ENCODE measurements at regions not wholly inside any gene's neighbourhood (a gene's known extent, or its start where the extent isn't known, plus 50 kb on each side); places are given as distances from the start of the nearest gene placed in this dataset.

DNA sequence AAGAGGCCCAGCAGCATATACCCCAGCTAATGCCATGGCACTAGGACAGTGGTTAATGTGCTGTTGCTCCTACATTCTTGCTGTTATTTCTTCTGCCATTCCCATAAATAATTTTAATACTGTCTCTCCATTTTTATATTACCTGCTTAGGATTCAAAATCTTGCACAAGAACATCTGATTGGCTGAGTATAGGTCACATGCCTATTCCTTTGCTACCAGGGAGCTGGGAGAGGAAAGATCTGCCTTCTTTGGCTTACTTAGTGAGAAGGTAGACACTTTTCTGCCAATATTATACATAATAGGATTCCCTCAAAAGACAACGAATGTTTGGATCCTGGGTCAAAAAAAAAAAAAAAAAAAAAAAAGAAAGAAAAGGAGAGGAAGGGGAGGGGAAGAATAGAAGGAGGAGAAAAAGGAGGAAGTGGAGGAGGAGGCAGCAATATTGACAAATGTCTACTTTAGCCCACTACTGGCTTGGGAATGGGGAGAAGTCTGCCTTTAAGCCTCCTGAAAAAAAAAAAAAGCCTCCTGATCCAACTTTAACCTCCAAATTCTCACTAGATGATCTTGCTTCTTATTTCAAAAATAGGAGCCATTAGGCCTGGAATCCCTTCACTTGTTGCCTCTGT, 134.5 kb upstream of the HNRNPU start:
- Mint-ChIP-seq H3K9me3 (no peaks in the 10 kb centered on the region), H3K27me3 (ENCODE audit: low read depth) (no peaks in the 10 kb centered on the region), H3K4me1 (no peaks in the 10 kb centered on the region)

DNA sequence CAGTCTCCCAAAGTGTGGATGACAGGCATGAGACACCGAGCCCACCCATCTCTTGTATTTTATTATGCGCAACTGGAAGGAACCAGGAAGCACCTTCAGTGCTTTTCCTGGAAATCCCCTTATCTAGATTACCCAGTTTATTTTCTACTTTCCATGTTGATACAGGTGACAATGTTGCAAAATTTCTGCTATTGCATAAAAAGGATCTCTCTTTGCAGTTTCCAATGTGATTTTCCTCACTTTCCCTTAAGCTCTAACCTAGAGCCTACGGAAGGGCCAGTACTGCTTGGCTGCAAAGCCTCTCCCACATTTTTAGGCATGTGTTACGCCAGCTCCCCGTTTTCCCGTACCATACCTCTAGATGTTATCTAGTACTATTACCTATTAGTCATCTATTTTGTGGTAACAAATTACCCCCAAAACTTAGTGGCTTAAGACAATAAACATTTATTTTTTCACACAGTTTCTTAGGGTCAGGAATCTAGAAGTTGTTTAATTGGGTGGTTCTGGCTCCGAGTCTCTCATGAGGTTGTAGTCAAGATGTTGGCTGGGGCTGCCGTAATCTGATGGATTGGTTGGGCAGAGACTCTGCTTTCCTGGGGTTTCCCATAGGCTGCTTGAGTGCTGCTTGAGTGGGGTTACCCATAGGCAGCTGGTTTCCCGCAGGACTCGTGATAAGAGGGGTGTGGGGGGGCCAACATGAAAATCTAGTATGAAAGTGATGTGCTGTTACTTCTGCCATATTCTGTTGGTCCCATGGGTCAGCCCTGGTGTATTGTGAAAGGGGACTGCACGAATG, 131.5 kb upstream of the HNRNPU start:
- DNase-seq (ENCODE audit: low spot score in 2 of 2, unreplicated experiment in 2 of 2) = no peak
- H3K4me3 Mint-ChIP-seq = no peak overlapping the region
- no peak overlapping the region for H3K27ac Mint-ChIP-seq
- H3K4me1 Mint-ChIP-seq = no peaks in the 10 kb centered on the region
- peaks cover 2% of the 10 kb centered on the region for H3K9me3 Mint-ChIP-seq
- peaks cover 5% of the 10 kb centered on the region for H3K36me3 Mint-ChIP-seq
- TF ChIP-seq, protein P1, sequence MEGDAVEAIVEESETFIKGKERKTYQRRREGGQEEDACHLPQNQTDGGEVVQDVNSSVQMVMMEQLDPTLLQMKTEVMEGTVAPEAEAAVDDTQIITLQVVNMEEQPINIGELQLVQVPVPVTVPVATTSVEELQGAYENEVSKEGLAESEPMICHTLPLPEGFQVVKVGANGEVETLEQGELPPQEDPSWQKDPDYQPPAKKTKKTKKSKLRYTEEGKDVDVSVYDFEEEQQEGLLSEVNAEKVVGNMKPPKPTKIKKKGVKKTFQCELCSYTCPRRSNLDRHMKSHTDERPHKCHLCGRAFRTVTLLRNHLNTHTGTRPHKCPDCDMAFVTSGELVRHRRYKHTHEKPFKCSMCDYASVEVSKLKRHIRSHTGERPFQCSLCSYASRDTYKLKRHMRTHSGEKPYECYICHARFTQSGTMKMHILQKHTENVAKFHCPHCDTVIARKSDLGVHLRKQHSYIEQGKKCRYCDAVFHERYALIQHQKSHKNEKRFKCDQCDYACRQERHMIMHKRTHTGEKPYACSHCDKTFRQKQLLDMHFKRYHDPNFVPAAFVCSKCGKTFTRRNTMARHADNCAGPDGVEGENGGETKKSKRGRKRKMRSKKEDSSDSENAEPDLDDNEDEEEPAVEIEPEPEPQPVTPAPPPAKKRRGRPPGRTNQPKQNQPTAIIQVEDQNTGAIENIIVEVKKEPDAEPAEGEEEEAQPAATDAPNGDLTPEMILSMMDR (IDR thresholded peaks at IDR 0.05; ENCODE audit: unreplicated experiment) = no peak
- no peaks in the 10 kb centered on the region for H3K27me3 Mint-ChIP-seq (ENCODE audit: low read depth)

More for the DNA sequence above, 134.5 kb upstream of the HNRNPU start:
- Mint-ChIP-seq H3K27ac (no peak overlapping the region), H3K4me3 (no peak overlapping the region), H3K36me3 (peaks cover 8% of the 10 kb centered on the region)
- TF ChIP-seq, protein P1 (IDR thresholded peaks at IDR 0.05; ENCODE audit: unreplicated experiment) = no peak
- no peak for DNase-seq (ENCODE audit: low spot score in 2 of 2, unreplicated experiment in 2 of 2)

DNA sequence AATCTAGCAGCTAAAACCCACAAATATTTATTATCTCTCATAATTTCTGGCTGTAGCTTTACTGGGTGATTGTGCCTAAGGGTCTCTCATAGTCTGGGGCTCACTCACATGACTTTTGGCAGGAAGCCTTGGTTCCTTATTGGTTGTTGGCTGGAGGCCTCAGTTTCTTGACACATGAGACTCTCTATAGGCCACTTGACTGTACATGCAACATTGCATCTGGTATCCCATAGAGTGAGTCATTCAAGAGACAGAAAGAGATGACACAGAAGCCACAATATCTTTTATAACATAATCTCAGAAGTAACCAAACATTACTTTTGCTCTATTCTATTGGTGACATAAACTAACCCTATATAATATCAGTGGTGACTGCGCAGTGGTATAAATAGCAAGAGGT, 128.5 kb upstream of the HNRNPU start:
- Mint-ChIP-seq H3K27me3 (ENCODE audit: low read depth) (no peaks in the 10 kb centered on the region), H3K4me3 (no peak overlapping the region)
- TF ChIP-seq, protein P1 (IDR thresholded peaks at IDR 0.05; ENCODE audit: unreplicated experiment) = no peak

DNA sequence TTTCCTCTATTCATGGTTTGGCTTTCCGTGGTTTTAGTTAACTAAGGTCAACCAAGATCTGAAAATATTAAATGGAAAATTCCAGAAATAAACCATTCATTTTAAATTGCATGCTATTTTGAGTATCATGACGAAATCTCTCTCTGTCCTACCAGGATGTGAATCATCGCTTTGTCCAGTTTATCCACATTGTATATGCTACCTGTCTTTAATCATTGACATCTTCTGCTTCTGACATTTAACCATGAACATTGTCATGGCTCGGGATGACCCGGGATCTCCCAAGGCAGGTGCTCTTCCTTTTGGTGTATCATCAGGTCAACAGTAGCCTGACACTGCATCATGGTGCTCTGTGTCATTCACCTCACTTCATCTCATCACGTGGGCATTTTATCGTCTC, 125.5 kb upstream of the HNRNPU start:
- no peak for DNase-seq (ENCODE audit: low spot score in 2 of 2, unreplicated experiment in 2 of 2)
- Mint-ChIP-seq H3K4me1 (no peaks in the 10 kb centered on the region), H3K4me3 (no peak overlapping the region), H3K27ac (no peak overlapping the region), H3K9me3 (peaks cover 5% of the 10 kb centered on the region), H3K27me3 (ENCODE audit: low read depth) (no peaks in the 10 kb centered on the region), H3K36me3 (peaks cover 7% of the 10 kb centered on the region)
- TF ChIP-seq, protein P1 (IDR thresholded peaks at IDR 0.05; ENCODE audit: unreplicated experiment) = no peak

More for the DNA sequence above, 128.5 kb upstream of the HNRNPU start:
- DNase-seq (ENCODE audit: low spot score in 2 of 2, unreplicated experiment in 2 of 2) = no peak
- Mint-ChIP-seq H3K4me1 (no peaks in the 10 kb centered on the region), H3K9me3 (peaks cover 5% of the 10 kb centered on the region), H3K36me3 (peaks cover 11% of the 10 kb centered on the region), H3K27ac (no peak overlapping the region)

DNA sequence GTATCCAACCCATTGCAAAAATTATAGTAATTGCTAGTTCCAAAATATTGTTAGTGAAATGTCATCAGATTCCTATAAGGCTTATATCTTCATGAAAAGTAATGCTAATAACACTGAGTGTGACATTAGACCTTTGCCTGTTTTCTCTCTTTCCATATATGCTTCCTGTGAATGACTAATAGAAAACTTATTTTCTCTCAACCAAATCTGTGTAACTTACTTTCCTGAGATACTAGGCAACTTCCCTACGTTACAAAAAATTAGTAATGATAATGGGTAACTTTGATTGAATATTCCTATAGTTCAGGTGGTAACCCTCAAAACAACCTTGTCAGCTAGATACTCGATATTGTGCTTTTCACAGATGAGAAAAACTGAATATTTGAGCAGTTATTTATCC, 124.2 kb upstream of the HNRNPU start:
- H3K27ac Mint-ChIP-seq = no peak overlapping the region
- TF ChIP-seq, protein P1 (IDR thresholded peaks at IDR 0.05; ENCODE audit: unreplicated experiment) = no peak
- H3K4me3 Mint-ChIP-seq = no peak overlapping the region
- no peaks in the 10 kb centered on the region for H3K4me1 Mint-ChIP-seq
- H3K9me3 Mint-ChIP-seq = peaks cover 5% of the 10 kb centered on the region
- H3K27me3 Mint-ChIP-seq (ENCODE audit: low read depth) = no peaks in the 10 kb centered on the region
- no peak for DNase-seq (ENCODE audit: low spot score in 2 of 2, unreplicated experiment in 2 of 2)
- peaks cover 7% of the 10 kb centered on the region for H3K36me3 Mint-ChIP-seq

Data from mesothelial cell of epicardium (in vitro differentiated cells).